ENCODE measurements at regions not wholly inside any gene's neighbourhood (a gene's known extent, or its start where the extent isn't known, plus 50 kb on each side); places are given as distances from the start of the nearest gene placed in this dataset.

GRCh38 chr5:53275666-53276065, 166.1 kb upstream of the MOCS2 start:
- TF ChIP-seq POLR2A (IDR thresholded peaks at IDR 0.05) (no peak), CTCF (IDR thresholded peaks at IDR 0.05) (no peak)
- no peaks in the 10 kb centered on the region for H3K4me1 ChIP-seq
- no peak overlapping the region for H3K27ac ChIP-seq
- H3K9me3 ChIP-seq, result peaks cover 0 to 6% (median 0%) of the 10 kb centered on the region in 12 donors
- no peaks in the 10 kb centered on the region for H3K36me3 ChIP-seq
- intact Hi-C loops (cut with DNase I), result no loop called here
- 81 to 95% (median 83%) methylated on average over 1 of the region's 1 CpG for WGBS, 4 donors
- no peak overlapping the region for H3K4me3 ChIP-seq
- H3K27me3 ChIP-seq, result no peaks in the 10 kb centered on the region
- no peak for ATAC-seq
- DNase-seq, result no peak

GRCh38 chr5:53276825-53277224, 167.3 kb upstream of the MOCS2 start:
- Histone ChIP-seq H3K36me3 (no peaks in the 10 kb centered on the region), H3K27ac (peak overlapping the region in 3 of 12 donors; percentile 2 to 52 (median 38)), H3K4me3 (no peak overlapping the region), H3K9me3 (peaks cover 0 to 6% (median 0%) of the 10 kb centered on the region in 12 donors), H3K27me3 (no peaks in the 10 kb centered on the region), H3K4me1 (no peaks in the 10 kb centered on the region)
- no peak for TF ChIP-seq POLR2A (IDR thresholded peaks at IDR 0.05)
- no peak for TF ChIP-seq CTCF (IDR thresholded peaks at IDR 0.05)
- ATAC-seq (peak in 3 of 4 donors; percentile 27 to 81 (median 75)), DNase-seq (no peak)
- intact Hi-C loops (cut with DNase I), result no loop called here
- WGBS, 4 donors, result 54 to 66% (median 64%) methylated on average over 3 of the region's 3 CpGs

- no peak for ATAC-seq
- Histone ChIP-seq H3K27me3 (no peaks in the 10 kb centered on the region), H3K4me1 (no peaks in the 10 kb centered on the region), H3K4me3 (no peak overlapping the region), H3K9me3 (peaks cover 0 to 11% (median 0%) of the 10 kb centered on the region in 12 donors), H3K36me3 (no peaks in the 10 kb centered on the region), H3K27ac (peak overlapping the region in 4 of 12 donors; percentile 1 to 52 (median 20))
- TF ChIP-seq CTCF (IDR thresholded peaks at IDR 0.05) (no peak), POLR2A (IDR thresholded peaks at IDR 0.05) (no peak)
- whole genome bisulfite sequencing, 4 donors, result 62 to 73% (median 64%) methylated on average over 1 of the region's 1 CpG
- intact Hi-C loops (cut with DNase I), result no loop called here
- no peak for DNase-seq
Observed at GRCh38 chr5:53277491-53277890, 167.9 kb upstream of the MOCS2 start.

GRCh38 chr5:53287573-53287972, 178.0 kb upstream of the MOCS2 start:
- no peak overlapping the region for H3K4me3 ChIP-seq
- peaks cover 0 to 7% (median 0%) of the 10 kb centered on the region in 12 donors for H3K4me1 ChIP-seq
- no peak for TF ChIP-seq POLR2A (IDR thresholded peaks at IDR 0.05)
- TF ChIP-seq CTCF (IDR thresholded peaks at IDR 0.05), result no peak
- H3K27ac ChIP-seq, result no peak overlapping the region
- no peaks in the 10 kb centered on the region for H3K36me3 ChIP-seq
- no peaks in the 10 kb centered on the region for H3K27me3 ChIP-seq
- peaks cover 0 to 44% (median 6%) of the 10 kb centered on the region in 12 donors for H3K9me3 ChIP-seq
- intact Hi-C loops (cut with DNase I), result no loop called here
- ATAC-seq (no peak), DNase-seq (no peak)

All from heart left ventricle (tissue), 16 donors.